ENCODE measurements at regions not wholly inside any gene's neighbourhood (a gene's known extent, or its start where the extent isn't known, plus 50 kb on each side); places are given as distances from the start of the nearest gene placed in this dataset.

DNA sequence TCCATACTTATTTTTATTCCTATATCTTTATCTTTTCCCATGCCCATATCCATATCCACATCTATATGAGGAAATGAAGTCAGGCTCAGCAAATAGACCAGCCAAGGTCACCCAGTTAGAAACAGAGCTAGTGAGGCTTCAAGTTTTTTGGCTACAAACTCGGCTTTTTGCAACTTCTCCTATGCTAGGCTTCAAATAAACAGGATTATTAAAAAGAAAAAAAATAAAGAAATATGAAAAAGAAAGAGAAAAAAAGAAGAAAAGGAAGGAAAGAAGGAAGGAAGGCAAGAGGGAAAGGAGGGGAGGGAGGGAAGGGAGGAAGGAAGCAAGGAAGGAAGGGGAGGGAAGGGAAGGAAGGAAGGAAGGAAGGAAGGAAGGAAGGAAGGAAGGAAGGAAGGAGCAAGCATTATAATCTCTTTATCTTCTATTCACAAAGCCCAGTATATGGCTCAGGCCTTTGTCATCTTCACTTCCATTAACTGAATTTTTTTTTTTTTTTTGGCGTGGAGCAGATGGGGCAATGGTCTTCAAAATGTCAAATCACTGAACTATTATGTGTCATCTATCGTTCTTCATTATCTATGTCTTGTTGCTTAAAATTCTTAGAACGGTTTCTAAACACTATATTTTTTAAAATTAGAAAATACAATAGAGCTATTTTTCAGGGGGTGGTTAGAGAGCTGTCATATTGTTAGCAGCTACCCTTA lies 418.2 kb downstream of the VRK1 start:
- no peak for DNase-seq

DNA sequence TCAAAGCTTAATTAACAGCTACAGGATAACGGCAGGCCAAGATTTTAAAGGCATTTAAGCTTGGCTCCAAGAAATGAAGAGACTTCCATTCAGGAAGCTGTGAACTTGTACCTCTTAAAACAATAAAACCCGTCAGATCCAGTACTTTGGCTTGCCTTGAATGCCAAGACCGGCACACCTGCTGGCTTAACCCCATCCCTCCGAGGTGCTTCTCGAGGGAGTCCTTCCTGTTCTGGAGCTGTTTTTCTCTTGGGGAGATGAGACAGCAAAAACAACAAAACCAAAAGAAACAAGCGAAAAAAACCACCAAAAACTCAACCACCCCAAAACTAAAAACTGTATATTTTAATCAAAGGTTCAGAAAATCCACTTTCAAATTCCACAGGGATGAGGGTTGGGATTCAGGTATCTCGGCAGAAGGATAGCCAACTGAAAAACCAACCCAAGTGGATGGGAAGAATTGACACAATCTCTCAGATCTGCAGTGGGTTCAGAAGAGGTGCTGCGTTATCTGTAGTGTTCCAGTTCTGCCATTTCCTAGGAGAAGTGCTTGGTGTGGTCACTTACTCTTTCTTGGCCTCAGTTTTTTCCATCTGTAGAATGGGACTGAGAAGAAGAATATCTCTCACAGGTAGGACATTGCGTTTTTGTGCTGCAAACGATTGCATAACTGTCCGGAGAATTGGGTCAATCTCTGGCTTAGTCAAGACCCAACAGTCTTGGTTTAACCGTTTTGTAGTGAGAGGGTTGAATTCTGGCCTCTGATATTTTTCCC lies 420.1 kb downstream of the VRK1 start:
- DNase-seq: no peak

DNA sequence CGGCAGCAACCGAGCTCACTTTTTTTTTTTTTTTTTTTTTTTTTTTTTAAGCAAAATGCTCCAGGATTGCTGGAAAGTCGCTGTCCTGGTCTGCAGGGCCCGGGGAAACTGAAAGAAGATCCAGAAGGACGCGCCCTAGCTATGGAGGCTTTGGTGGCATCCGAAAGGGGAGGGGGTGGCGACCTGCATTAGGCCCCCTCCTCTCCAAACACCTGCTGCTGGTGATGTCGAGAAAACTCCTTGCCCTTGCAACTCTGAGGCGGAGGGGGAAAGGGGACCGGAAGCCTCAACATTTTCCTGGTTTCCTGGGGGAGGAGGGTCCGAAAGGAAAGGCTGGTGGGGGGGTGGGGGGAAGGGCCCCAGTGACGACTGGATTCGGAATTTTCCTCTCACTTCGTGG lies 421.1 kb downstream of the VRK1 start:
- DNase-seq: no peak

DNA sequence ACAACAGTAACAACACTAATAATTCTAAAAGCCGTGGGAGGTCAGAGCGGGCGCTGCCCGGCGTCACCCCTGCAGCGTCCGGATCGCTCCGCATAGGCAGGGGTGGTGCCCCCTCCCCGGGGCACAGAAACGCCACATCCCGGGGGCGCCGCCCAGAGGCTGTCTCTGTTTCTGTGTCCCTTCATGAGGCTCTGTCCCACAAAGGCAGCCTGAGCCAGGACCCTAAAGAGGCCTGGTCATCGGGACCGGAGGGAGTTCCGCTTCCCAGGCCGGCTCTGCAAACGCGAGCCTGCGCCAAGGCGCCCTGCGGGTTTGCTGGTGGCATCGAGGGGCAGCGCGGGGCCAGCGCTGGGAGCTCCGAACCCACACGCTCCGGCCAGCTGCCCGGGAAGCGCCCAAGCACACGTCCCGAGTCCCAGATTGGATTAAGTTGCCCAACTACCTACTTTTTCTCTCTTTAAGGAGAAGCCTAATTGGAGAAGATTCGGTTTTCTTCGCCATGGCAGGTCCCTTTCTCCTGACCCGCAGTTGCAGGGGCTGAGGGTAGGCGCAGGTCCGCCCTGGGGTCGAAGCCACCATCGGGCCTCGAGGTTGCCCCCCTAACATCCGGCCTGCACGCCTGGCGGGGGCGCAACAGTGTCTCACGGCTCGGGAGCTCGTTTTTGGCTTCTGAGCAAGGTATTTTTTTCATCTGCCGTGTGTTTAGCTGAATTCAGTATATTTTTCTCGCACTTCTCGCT lies 421.7 kb downstream of the VRK1 start:
- DNase-seq: no peak

DNA sequence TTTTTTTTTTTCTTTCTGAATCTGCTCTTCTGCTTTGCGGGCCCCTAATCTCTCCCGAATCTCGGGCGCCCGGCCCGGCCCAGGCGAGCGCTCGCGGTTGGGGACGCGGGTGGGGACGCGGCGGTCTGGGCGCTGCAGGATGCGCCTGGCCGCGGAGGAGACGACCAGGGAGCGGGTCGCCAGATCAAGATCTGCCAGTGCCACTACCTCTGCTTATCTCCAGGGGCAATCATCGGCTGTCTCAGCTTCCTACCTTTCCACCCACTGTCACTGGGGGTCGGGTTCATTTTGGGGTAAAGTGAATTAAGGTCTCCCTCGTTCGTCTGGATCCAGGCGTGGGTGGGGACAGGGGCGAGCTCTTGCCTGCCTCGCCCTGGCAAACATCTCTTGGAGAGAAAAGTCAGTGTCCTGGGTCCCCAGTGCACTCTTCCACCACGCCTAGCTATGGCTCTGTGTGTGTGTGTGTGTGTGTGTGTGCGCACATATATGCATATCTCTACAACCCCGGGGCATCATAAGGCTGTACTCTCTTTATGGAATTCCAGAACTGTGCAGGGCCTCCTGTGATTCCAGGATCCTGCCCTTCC lies 422.3 kb downstream of the VRK1 start:
- DNase-seq: no peak

DNA sequence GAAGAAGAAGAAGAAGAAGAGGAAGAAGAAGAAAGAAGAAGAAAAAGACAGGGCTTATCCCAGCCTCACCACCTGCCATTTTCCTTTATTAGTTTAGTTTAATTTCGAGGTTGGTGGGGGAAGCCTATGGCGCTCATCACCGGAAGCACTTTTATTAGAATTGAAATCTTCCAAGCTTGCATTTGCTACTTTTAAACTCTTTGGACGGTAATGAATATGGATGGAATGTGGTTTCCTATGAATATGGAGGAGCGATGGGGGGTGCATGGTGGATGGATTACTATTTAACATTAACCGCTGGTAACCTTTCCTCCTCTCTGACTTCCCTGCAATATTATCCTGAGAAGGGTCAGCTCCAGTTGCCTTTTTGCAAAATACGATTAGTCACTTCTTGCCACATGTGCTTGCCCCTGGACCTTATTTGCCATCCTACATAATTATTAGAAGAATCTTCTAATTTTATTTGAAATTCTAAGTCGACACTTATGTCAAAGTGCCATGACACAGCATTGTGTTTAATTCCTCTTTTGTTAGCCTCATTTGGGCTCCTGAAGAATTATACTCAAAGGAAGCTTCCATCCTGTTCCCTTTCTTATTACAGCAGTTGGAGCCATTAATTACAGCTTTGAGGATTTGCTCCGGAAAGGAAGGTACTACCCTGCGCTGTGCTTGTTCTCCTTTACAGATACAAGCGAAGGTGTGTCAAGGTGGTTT lies 424.5 kb downstream of the VRK1 start:
- DNase-seq: no peak

DNA sequence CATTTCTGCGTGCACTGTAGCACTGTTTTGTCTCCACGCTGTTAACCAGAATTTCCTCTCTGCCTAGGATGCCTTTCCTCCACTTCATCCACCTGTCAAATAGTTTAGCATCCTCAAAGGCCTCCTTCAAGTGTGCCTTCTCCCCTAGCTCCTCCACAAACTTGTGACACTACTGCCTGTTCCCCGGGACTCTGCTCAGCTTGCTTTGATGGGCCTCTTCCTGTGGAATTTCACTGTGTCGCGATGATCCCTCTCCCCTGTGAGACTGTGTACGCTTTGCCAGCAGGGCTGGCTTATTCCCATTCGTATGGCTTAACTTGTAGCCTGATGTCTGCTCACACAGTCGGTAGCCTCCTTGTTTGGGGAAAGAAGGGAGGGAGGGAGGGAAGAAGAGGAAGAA lies 426.8 kb downstream of the VRK1 start:
- DNase-seq: no peak

DNA sequence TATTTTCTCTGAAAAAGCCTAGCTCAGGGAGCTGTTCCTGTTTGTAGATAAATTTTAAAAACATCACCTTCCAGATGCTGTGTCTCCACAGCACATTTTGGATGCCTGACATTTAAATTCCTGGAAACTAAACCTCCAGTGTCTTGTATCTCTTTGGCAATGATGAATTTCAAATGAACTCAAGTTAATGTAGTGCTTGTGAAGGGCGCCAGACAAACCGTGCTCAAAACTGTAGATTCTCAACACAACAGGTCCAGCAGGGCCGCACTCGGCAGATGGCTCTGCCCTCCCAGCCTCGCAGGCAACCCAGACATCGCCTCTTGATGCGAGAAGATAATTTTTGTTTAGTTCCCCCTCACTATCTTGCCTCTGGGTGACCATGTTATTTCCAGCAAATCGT lies 432.9 kb downstream of the VRK1 start:
- DNase-seq: no peak

DNA sequence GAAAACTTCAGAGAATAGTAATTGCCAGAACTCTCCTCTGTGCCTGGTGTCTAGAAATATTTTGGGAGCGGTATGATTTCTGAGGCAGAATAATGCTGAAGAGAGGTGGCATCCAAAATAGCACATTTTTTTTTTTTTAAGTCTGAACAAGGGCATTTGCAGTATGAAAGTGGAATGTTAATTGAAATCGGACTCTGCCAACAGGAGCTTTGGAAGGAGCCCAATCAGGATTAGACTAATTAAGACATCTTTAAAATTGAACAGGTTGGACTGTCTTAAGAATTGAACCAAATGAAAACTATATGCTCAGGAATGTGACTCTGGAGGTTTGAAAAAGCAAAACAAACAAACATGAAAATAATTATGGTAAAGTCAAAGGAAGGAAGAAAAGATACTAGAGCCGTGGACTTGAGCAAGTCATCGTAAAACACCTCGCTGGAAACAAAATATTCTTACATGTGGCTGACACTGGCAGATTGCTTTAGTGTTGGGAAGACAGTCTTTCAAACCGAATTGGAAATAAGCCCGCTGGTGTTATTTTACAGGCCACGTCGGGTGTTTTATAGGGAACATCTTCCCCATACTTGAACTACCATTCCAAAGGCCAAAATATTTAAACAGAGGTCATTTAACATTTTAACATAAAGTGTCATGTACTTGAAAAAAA lies 436.3 kb downstream of the VRK1 start:
- no peak for DNase-seq

DNA sequence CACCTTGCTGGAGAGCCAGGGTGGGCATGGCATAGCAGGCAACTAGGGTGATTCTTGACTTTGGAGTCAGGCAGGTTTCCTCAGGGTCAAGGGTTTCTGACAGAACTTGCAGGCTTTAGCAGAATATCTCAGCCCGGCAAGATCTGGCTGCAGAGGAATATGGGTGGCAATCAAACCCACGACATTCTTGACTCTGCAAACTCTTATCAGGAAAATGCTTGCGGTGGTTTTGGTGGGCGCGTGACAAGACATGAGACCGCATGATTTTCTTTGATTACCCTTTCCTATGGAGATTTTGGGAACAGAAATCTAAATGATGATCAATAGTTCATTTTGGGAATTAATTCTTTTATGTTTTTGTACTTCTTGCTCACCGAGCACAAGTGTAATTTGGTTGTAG lies 449.5 kb downstream of the VRK1 start:
- DNase-seq: no peak

DNA sequence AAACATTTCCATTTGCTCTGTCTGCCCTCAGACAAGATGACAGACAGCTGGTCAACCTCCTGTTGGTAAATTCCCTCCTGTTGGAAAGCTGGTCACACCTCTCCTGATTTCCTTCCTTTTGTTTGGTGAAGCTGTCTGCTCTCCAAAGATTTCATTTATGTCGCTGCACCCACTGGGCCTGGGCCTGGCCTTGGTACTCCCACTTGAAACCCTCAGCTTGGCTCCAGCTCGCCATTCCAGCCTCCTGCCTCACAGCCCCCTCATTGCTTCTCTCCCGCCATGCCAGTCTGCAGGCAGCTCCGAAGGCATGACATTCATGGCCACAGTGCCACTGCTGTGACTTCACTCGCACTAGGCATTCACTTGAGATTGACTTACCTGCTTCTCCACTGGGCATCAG lies 451.8 kb downstream of the VRK1 start:
- no peak for DNase-seq

DNA sequence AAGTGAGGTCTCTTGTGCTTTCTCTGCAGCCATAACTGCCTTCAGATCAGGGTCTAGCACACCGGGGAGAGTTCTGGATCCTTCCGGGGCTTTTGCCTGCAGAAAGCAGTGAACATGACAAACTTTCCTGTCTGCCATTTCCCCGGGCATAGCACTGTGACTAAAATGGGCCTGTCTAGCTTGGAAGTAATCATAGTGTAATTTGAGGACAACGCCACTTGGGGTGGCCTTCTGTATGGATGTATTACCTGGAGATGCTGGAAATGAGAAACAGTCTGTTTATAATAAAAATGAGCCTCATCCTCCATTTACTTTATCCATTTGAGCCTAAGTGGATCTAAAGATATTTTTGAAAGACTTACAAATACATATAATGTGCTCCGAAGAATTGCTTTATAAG lies 453.7 kb downstream of the VRK1 start:
- DNase-seq: no peak

DNA sequence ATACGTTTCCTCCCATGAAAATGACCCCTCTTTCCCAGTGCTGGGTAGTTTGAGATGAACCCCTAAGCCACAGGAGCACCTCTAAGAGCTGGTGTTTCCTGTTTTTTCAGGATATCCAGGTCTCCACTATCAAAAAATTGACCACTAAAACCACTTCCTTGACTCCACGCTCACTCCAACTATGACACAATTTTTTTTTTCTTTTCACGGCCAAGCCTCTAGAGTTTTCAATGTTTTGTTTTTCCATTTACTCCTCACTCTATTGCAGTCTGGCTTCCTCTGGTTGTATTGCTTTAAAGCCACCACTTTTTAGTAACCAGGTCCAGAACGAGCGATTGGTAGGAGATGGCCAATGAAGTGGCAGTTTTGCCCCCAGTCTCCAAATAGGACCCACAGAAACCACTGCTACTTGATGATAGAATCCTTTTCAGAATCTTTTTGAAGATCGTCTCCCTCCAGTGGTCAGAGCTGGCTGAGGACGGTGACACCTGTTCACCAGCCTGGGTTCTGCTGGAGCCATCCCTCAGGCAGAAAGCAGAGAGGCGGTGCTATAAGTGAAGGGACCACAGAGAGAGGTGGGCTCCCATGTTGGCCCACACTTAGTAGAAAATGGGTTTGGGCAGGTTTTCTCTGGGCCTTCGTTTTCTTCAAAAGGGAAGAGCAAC lies 454.4 kb downstream of the VRK1 start:
- DNase-seq: no peak

DNA sequence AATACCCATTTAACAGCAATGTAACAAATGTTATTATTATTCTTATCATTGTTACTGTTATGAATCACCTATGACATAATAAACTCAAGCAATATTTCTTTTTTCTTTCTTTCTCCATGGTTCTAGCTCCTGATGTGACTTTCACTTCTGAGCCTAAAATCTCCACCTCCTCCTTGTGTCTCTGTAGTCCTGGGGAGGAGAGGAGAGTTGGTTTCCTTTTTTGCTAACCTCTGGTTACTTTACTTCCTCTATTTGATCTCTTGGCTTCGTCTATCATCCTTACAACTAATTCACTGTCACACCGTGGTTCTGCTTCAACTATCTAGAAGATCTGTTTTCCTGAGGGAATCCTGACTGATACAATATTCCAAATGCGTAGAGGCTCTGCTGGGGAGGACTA lies 456.6 kb downstream of the VRK1 start:
- DNase-seq: no peak

DNA sequence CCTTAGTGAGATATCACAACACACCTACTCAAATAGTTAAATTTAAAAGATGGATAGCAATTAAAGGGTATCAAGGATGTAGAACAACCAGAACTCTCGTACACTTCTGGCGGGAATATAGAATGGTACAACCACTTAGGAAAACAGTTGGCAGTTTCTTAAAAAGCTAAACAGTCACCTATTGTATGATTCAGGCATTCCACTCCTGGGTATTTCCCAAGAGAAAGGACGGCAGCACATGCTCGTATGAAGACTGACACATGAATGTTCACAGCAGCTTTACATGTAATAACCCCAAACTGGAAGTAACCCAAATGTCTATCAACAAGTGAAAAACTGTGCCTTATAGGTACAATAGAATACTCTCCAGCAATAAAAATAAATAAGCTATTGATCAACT lies 465.2 kb downstream of the VRK1 start:
- DNase-seq: no peak

DNA sequence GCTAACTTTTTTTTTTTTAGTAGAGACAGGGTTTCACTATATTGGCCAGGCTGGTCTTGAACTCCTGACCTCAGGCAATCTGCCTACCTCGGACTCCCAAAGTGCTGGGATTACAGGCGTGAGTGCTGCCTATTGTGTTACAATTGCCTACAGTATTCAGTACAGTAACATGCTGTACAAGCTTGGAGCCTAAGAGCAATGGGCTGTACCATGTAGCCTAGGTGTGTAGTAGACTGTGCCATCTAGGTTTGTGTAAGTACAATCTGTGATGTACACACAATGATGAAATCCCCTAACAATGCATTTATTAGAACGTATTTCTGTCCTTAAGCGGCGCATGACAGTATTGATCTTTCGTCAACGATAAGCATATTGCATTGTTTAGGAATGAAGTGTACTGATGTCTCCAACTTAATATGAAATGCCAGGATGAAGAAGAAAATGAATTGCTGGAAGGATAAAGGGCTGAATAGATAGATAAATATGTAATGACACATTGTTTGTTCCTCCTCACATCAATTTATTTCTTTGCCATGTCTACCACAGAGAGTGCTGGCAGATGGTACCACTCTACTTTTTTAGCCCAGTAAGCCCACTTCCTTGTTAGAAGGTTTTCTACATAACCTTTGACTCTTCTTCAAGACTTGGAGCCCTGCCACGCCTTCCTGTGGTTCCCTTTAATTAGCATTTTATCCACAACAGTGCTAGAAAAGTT lies 467.5 kb downstream of the VRK1 start:
- no peak for DNase-seq

DNA sequence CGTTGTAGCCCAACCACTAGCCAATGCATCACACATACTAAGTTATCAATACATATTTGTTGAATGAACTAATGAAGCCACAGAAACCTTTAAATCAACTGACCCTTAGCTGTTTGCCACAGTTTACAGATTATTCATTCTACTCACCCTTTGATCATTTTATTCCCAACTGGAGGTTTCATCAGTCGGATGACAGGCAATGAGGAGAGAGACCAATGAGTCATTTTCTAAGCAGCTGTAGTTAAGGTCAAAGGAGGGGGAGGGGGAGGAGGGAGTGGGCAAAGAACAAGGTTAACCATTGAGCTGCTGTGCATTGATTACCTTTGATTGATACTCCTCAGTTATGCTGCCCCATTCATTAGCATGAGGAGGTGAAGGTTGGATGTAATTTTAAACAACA lies 469.5 kb downstream of the VRK1 start:
- no peak for DNase-seq

DNA sequence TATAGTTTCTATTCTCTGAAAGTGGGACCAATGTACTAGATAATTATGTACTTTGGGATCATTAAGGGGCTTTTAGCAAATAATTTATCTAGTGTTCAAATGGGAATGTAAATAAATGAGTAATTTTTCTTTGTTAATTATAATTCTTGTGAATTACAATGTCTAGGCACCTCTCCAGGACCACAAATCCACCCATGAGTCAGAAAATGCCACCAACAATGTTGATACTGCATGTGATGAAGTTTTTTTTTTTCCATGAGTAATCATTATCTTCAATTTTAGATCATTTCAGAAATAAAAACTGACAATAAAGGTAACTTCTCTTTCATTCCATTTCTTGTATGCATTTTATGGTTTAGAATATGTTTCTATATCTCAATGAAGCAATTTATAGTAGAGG lies 470.3 kb downstream of the VRK1 start:
- DNase-seq: no peak

DNA sequence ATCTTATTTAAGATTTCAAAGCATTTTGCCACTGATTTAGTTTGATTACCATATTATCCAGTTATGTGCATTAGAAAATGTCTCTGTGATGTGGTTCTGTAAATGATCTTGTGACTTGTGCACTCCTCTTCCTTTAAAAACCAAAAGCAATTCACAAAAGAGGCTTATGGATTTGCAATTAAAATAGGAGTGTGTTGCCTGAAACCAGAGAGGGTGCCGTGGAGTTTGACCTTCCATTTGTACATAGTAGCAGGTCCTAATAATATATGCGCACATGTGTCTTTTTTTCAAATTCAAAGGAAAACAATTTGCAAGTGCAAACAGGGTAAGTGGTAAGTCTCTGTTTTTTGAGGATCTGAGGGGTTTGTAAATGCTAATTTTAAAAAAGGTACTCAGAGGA lies 470.9 kb downstream of the VRK1 start:
- DNase-seq: no peak

DNA sequence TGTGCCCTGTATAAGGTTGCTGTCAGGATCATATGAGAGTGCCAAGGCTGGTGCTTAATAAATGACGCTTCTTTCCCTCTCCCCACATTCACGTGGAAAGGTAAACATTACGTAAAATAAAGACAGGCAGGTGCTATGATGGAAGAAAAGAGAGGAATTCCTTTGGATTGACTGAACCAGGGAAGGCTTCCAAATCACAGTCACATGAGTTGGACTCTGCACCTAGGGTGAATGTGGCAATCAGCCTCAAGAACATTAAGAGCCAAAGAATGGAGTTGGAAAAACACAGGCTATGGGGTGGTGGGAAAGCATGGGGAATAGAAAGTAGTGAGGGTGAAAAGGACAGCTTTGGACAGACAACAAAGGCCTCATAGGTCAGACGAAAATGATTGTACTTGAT lies 473.1 kb downstream of the VRK1 start:
- DNase-seq: no peak

DNA sequence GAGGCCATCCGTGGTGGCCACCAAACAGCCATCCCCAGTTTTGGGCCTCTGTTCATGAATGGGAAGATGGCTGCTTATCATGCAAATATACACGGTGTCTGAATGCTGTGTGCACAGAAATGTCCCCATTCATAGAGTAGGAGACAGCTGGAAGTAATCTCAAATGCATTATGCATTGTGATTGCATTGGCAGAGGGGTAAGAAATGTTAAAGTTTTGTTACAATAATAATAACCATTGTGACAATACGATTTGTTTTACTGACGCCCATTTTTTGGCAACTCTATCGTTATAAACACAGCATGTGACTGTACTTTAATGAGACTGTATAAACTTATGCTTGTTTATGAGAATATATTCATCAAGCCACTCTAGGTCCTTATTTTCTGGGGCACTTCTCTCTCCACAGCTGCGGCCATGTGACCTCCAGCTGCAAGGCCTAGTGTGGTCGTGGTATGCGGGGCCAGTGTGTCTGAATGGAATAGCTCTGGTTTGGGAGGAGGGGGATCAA lies 474.3 kb downstream of the VRK1 start:
- no peak for DNase-seq

All from NCI-H774 (cell line).